NCI-H2107 treated with DMSO at 0.1 percent for 48 hours (cell line): ENCODE measurements at regions not wholly inside any gene's neighbourhood (a gene's known extent, or its start where the extent isn't known, plus 50 kb on each side); places are given as distances from the start of the nearest gene placed in this dataset.

Source experiments
- DNase-seq: peaks from one replicate; lab custom pipeline; 2025; ENCODE audit not compliant: unreplicated experiment; lab: John Stamatoyannopoulos, UW

DNA sequence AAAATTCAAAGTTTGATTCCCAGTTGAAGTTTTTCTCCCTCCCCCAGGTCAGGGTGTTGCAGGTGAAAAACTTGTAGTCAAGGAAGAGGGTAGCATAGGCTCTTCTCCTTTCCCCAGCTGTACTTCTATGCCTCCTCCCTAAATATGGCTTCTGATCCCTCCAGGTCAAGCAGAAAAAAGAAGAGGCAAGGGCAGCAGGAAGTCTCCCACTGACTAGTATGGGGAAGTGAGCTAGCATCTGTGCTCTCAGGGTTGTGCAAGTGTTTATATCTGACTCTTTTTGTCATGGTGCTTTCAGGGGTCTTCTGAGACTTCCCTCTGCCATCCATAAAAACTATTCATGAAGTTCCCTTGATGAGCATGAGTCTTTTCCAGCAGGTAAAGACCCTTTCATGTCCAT is 76.0 kb downstream of the ATPSCKMT start:
- no peak for DNase-seq

DNA sequence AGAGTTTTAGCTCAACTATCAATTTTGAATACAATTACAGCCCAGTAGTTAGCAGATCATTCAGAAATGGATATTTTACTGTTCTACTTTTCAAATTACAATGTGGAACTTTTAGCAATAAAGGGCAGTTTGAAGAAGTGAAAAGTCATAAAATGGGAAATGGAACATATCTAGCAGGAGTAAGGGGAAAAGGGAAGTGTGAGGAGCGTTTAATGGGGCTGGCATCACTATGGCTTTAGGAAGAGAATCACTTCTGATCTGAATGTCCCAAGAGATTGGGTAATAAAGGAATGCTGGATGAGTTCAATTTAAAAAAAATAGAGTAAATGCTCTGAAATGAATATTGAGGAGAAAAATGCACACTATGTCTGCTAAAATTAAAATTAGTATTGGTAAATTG is 77.4 kb downstream of the ATPSCKMT start:
- DNase-seq: no peak

DNA sequence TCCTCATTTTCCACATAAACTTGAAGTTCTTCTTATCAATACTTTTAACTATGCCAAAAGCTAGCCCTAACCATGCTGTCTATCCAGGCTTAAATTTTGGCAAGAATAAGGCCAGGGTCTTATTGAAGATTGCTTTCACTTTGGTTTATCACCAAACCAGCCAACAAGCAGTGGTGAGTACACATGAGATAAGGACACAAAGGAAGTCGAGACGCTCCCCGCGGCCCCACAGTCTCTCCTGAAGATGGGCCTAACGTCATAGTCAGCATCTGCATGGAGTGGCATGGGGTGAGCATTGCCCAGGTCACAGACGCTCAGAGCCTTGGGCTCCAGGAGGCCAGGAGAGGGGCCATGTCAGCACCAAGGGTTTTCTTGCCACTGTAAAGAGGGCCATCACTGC is 80.3 kb downstream of the ATPSCKMT start:
- DNase-seq: no peak

DNA sequence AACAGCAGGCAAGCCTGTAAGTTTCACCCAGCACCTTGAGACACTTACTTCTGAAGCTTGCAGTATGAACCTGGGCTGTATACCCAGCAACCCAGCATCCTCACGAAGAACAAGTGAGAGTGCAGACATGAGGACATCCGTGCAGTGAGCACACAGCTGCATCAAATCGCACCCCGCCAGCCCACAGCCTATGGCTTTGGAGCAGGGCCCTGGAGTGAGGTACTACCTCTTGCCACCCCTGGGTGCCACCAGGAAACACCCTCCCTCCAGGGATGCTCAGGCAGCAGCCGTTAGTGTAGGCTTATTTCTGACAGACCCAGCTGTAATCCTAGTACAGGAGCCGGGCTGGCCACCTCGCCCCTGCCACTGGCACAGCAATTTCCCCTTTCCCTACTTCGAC is 81.4 kb downstream of the ATPSCKMT start:
- no peak for DNase-seq

DNA sequence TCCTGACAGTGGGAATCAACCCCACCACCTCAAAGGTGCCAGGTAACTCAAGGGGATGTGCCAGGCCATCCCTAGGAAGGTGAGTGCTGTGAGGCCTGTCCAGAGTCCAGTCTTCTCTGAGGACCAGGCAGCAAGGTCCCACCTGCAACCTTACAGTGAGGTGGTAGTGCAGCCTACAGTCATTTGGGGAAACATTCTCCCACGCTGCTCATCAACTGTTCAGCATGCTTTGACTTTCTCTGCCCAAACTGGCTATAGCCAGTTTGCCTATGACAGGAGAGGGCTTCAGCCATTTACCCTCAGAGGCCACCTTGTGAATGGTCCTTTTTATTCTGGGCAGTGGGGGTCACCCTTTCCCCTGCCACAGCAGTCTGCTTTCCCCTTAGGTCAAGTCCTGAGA is 81.9 kb downstream of the ATPSCKMT start:
- no peak for DNase-seq

DNA sequence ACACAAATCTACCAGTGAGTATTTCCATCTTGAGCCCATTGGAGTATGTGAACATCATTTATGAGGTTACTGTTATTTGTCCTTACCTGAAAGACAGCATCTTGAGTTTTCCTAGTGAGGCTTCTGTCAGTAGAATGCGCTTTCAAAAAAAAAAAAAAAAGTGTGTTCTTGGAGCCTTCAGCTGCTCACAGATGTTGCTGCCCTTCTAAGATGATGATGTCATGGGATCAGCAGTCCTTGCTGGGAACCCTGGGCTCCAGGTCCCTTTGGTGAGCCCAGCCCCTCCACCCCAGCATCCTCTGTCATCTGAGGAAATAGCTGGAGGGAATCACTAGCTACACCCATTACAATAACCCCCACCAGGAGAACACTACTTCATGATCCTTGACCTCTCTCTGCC is 83.3 kb downstream of the ATPSCKMT start:
- no peak for DNase-seq

DNA sequence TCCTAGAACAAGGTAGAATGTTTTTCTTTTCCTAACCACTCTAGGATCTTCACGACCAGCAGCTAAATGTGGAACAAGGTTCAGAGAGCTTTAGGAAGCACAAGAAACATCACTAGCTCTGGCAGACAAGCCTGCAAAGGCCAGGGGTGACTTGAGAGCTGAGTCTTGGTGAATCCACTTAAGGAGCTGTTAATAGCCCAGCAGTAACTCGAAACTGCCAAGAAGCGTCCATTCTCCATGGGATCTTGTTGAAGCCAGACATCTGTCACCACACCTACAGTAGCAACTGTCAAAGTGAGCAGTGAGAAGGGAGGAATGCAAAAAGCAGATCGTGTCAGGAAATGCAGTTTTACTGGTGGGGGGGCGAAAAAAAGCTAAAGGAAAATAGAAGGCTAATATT is 87.2 kb downstream of the ATPSCKMT start:
- DNase-seq: no peak

DNA sequence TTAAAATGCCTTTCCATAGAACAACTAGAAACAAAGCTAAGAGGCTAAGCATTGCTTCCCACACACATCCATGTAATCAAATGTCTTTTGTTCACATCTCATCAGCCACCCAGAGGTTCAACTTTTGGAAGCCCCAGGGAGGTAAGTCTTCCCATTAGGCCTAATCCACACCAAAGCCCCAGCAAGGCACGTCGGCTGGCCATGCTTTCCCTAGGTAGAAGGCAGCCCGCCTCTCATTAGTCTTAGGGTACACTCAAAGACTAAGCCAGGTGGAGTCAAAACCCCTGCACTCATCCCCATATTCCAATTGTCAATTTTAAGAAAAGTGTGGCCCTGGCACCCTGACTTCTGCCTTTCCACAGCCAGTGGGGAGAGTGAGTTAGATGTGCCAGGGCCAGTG is 87.9 kb downstream of the ATPSCKMT start:
- DNase-seq: no peak

DNA sequence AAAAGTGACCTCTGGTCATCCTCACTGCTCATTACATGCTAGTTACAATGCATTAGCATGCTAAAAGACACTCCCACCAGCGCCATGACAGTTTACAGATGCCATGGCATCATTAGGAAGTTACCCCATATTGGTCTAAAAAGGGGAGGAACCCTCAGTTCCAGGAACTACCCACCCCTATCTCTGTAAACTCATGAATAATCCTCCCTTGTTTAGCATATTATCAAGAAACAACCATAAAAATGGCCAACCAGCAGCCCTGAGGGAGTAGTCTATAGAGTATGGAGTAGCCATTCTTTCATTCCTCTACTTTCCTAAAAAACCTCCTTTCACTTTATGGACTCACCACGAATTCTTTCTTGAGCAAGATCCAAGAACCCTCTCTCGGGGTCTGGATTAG is 89.4 kb downstream of the ATPSCKMT start:
- no peak for DNase-seq

DNA sequence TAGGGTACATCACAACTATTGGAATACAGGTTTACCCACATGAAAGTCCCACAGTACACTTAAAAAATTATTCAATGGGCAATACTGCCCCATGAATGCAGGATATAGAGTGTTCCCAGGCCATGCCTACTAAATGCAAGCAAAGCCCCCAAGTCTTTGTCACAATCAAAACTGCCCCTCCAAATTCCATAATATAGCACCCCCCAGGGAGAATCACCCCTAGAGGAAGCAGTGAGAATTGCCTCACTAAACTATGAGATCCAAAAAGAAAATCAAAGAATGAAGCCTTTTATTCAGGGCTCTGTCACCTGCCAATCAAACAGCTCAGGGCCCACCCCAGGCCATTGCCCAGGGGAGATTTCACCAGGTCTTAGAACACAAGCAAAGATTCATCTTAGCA is 90.8 kb downstream of the ATPSCKMT start:
- no peak for DNase-seq

DNA sequence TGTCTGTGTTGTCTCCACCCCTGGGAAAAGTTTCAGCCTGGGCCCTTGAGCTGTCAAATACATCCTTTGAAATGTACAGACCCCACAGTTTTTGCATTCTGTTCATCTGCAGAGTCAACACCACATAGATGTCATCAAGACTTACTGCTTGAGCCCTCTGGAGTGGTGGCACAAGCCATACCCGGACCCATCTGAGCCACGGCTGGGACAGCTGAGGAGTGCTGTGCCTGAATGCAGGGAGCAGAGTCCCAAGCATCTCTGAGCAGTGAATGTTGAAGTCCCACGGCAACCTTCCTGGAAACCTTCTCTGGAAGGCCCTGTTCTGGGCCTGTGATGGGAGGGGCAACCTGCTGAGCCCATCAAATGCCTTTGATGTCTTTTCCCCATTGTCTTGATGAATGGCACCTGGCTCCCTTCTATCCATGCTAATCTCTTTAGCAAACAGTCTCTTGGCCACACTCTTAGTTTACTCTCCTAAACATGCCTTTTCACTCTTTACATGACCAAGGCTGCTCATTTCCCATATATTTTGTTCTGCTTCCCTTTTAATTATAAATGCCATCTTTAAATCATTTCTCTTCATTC is 92.5 kb downstream of the ATPSCKMT start:
- no peak for DNase-seq

DNA sequence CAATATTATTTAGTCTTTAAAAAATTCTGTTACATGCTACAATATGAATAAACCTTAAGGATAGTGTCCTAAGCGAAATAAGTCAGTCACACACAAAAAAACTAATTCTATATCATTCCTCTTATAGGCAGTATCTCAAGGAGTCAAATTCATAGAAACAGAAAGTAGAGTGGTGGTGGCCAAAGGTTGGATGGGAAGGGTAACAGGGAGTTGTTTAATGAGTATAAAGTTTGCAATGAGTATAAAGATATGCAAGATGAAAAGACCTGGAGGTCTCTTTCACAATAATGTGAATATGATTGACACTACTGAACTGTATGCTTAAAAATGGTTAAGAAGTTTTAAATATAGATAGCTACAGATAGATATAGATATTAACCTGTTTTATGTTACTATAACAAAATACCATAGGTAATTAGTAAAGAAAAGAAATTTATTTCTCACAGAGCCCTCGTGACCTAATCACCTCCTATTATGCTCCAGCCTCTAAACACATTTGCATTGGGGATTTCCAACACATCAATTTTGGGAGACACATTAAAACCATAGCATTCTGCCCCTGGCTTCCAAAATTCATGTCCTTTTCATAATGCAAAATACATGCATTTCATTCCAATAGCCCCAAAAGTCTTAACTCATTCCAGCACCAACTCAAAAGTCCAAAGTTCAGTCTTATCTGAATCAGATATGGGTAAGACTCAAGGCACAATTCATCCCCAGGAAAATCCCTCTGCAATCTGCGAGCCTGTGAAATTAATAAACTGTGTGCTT is 93.6 kb downstream of the ATPSCKMT start:
- no peak for DNase-seq

DNA sequence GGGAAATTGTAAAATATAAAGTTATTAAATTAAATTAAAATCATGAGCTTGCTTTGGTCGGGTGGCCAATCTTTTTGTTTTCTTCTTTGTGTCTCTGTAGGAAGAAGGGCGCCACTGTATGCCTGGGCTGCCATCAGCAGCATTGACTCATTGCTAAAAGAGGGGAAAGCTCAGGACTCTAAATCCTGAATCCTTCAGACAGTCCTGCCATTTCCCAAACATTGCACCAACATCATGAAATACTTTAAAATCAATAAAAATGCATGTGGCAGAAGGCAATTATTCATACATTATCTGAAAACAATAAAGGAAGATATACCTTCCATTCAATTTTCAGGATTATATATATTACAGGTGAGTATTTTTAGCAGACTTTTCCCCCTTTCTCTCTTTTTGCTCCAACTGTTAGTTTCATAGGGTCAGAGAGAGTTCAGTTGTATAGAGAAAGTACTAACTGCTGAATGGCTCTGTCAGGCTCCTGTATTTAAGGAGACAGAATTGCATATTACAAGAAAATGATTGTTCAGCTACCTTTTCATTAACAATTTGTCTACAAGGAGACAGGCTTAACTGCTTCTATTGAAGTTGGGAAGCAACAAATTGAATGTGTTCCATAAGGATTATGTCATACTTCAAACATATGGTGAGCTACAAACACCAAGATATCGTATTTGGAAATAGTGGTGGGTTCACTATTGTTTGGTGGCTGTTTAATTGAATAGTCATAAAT is 95.7 kb downstream of the ATPSCKMT start:
- no peak for DNase-seq

DNA sequence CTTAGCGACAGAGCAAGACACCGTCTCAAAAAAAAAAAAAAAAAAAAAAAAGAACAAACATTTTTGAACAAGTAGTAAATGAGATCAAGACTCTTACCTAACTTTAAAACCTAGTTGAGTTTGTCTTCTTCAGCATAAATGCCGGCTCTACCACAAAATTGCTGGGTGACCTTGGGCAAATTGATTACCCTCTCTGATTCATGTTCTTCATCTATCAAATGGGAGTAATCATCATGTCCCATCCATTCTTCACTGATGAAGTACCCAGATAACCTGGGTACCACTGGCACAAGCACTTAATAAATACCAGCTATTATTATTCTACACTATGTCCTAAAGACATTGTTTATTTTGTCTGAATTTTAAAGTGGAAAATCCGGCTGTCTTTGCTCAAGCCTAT is 96.3 kb downstream of the ATPSCKMT start:
- DNase-seq: no peak

DNA sequence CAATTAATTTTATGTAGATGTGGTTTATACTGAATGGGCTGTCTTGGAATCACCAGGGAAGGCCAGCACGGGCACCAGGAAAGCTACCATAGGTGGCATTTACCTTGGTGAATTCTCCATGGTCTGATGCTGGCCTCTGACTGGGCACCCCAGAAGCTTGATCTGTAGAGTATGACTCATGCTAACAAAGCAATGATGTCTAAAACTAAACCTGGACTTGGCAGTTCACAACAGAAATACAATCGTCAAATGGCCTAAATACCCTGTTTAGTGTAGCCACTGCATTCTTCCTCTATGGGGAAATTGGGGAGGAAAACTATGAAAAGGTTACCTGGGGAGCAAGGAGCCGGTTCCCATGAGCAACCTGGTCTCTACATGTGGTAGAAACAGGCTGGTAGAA is 98.0 kb downstream of the ATPSCKMT start:
- no peak for DNase-seq

DNA sequence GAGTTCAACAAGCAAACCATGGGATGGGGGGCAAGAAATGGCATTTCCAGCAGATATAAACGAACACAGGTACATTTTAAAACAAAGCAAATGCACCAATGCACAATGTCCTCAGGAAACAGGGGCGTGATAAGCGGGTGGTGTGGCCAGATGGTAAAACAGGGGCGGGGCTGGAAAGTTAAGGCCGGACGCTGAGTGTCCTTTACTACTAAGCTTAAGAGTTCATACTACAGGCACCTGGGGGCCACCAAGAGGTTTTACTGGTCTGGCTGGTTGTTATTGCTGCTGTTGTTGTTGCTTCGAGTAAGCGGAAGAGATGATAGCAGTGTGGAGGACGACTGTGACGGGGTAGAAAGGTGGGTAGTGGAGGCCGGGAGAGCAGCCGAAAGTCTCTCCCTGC is 99.8 kb downstream of the ATPSCKMT start:
- DNase-seq: no peak

DNA sequence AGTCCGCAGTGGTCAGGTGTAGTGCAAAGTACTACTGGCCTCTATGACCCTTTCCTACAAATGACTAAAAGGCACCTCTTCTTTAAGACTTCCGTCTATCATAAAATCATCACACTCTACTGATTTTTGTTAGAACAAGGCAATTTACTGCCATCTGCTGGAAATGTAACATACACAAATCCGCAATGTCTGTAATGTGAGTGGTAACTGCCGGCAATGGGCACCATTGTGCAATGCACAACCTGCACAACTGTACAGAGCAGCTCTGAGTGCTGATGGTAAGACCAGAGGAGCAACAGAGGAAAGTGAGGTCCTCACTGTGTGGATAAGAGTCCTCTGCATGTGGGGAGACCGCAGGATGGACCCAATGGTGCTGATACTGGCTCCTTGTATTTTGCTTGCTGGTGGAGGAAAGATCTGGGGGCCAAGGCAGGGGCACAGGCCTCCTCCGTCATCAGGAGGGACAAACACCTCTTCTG is 103.7 kb downstream of the ATPSCKMT start:
- DNase-seq: no peak

DNA sequence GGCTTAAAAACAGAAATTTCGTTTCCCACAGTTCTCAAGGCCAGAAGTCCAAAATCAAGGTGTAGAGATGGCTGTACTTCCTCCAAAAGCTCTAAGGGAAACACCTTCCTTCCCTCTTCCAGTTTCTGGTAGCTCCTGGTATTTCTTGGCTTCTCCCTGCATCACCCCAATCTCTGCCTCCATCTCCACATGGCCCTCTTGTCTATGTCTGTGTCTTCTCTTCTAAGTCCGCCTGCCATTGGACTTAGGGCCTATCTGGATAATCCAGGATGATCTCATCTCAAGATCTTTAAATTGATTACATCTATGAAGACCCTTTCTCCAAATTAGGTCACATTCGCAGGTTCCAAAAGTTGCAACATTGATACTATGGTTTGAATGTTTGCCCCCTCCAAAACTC is 105.6 kb downstream of the ATPSCKMT start:
- no peak for DNase-seq

DNA sequence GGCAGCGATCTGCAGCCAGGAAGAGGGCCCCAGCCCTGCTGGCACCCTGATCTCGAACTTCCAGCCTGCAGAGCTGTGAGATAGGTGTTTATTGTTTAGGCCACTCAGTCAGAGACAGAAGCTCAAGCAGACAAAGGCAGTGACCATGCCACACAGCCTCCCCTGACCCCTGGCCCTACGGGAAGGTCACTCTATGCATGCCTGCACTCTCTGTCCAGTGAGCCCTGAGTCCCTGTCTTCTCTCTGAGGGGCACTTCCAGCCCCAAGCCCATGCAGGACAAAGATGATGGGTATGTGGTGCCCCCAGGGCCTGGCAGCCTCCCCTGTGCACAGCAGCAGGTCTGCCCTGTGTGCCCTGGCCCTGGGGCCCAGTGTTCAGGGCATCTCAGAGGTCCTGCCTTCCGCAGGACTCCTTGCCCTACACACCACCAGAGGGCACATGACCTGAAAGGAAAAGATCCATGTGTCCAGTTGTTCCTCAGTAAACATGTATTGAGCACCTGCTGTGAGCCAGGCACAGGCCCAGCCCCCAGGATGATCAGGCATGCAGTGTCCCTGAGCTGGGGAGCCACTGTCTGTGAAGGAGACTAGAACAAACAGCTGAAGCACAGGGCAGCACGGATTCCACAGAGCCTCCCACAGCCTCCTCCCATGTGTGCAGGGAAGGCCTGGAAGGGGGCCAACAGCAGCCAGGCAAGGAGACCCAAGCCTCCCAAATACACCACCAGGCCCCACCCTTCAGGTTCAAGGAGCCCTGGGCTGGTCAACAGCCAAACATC is 109.3 kb downstream of the ATPSCKMT start:
- no peak for DNase-seq

DNA sequence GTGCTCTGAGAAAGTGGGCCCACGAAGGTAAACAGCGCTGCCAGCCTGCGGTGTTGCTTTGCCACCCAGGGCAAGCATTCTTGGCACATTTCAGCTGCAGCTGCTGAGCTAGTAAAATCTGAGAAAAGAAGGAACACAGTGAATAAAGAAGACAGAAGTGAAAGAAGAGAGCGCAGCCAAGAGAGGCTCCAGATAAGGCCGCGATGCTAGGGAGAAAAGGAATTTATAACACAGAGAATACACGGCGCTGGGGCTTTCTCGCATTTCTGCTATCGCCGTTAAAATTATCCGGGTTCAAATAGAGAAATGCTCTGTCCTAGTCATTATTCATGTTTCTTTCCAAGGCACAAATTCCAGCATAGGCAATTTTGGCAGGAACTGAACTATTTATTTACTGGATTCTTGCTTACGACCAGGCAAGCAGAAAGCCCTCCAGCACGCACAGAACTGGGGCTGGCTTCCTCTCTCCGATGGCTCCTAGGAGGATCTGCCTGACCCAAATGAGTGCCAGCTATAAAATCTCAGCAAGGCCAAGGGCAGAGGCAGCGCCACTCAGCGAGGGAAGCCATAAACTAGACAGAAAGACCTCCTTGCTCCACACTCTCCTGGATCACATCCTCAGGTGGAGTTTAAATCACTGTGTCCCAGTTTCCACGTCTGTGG is 111.2 kb downstream of the ATPSCKMT start:
- no peak for DNase-seq

DNA sequence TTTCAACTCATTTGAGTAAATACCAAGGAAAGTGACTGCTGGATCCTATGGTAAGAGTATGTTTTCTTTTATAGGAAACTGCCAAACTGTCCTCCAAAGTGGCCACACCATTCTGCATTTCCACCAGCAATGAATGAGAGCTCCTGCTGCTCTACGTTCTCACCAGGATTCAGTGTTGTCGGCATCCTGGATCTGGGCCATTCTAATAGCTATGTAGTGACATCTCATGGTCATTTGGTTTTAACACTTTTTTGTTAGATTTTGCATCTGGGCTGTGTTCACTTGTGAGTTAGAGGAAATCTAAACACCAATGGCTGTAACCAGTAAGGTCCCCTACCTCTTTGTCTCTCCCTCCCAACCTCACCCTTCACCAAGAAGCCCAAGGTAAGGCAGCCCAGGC is 115.9 kb downstream of the ATPSCKMT start:
- no peak for DNase-seq
